CD4-positive, alpha-beta T cell treated with Interferon gamma for 1 hour (primary cell): ENCODE measurements at regions not wholly inside any gene's neighbourhood (a gene's known extent, or its start where the extent isn't known, plus 50 kb on each side); places are given as distances from the start of the nearest gene placed in this dataset.

Experiments
- DNase-seq: peaks from one replicate; pipeline ENCODE4 v3.0.0-alpha.2; 2020

DNA sequence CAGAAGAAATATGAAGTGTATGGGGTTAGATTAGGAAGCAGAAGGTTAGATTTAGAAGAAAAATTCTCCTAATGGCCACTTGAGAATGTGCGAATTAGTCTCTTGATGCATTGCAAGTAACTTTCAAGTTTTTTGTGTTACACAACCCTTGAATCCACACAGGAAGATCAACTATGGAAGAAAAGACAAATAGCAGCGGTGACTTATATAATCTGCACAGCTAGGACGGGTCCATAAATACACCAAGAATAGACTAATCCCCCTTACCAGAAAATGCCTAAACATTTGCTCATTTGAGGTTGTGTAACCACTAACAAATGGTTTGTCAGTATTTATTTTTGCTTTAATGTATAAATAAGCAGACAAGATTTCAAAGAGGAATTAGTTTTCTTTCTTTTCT, 182.6 kb downstream of the TGFB2 start:
- no peak for DNase-seq

DNA sequence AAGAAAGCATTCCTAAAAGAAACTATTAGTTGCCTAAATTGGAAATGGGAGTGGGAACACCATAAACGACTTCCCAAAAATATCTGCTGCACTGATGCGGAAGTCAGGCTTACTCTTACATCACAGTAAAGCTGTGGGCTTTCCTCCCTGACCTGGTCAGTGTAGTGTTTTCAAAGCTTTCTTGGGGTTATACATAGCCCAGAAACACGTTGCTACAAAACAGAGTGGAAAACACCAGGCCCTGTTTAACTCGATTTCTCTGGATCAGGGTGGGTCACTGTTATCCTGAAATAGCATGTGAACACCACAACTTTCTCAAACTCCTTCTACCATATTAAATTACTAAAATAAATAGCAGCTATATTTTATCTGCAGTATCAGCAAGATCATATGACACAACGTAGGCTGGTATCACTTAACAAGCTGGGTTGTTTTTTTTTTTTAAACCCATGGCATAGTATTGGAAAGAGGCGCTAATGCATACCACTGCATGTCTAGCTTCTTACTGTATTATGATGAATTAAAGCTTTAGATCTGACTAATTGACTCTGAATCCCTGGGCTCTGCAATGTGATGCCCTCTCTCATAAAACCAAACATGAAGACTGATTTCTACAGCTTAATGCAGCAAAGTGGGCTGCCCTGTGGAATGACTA, 184.6 kb downstream of the TGFB2 start:
- DNase-seq: no peak

DNA sequence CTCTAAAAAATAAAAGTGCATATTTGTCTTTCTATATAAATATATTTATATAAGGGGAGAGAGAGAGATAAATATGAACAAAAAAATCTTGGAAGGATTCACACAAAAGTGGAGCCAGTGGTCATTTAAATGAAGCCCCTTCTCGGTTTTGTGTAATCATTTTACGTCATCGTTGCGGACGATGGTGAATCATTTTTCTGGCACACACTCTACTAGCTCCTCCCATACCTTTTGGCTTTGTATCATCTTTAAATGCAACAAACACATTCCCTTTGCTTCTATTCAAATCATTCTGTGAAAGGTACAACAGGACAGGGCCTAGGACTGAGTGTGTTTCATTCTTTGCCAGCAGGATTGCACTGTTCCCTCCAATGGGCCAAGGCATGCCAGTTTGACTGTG, 186.8 kb downstream of the TGFB2 start:
- DNase-seq: no peak

DNA sequence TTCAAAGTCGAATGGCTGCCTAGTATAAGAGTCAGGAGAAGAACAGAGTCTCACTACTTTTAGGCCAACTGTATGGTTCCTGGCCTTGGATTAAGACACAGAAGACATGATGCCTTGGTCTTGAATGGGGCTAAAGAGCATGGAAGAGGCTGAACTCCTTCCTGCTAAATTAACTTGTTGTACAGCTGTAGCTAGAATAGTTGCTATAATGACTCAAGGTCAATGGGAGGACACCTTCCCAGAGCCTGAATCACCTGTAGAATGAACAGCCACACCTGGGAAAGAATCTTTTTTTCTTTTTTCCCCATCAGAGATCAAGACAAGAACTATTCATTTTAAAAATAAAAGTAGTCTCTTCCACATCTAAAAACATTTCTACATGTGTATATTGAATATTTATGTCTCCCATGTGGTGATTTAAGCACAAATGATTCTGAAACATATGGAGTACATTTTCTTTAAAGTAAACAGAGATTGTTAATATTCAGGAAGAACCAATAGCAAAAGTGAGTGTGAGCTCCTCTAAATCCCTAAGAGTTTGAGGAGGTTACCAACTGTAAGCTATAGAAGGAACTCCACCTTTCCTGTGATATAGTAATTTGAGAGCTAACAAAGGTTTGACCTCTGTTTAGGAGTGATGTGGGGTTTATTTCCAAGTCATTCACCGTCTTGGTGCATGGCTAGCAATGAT, 191.3 kb downstream of the TGFB2 start:
- DNase-seq: no peak

DNA sequence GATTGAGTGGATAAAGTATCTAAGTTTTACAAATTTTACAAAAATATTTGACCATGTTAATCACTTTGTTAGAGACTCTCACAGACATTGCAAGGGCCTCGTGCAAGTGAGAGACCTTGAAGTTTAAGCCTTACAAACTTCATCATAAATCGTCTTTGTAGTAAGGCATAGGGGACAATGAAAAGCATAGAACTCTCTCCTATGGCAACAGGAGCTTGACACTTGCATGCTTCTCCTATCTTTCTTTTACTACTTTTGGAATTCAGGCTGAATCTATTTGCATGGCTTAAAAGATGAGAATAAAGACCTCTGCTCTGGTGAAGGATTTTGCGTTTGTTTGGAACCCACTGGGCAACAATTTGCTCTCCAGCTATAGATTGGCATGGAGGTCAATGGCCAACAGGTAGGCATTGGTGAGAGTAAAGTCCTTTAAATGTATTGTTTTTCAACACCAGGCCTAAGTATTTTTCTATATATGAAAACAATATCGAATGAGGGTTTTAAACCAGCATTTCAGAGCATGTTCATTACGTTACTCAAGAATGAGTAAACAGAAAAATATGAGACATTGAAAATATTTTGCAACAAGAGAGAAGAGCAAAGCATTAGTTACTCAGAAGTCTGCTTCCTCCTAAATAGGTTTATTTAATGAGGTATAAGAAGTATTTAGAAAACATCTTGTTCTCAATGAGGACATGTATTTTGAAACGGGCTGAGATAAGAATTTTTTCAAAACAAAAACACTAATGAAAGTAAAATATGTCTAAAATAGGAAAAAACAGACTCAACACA, 192.2 kb downstream of the TGFB2 start:
- no peak for DNase-seq

DNA sequence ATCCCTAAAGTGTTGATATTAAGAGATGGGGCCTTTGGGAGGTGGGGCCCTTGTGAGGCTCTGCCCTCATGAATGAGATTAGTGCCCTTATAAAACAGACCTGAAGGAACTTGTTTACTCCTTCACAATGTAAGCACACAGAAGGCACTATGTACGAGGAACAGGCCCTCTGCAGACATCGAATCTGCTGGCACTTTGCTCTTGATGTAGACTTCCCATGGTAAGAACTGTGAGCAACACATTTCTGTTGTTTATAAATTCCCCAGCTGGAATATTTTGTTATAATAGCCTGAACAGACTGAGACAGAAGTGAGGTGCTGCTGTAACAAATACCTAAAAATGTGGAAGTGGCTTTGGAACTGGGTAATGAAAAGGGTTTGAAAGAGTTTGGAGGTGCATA, 193.2 kb downstream of the TGFB2 start:
- no peak for DNase-seq

DNA sequence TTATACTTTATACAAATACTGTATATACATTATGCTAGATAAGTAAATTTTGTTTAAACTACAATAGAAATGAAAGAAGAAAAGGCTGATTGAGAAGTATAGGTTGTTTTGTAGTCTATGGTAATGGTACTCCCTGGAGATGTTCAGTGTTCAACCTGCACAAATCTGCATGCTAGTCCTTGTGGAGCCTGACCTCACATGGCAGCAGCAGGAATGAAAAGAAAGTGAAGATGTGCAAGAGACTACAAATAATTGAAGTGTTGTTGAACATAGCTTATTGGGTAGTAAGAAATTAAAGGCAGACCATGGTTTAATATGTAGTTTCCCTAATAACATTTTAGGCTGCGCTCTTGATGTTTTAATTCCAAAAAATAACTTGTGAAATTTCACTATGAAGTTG, 201.2 kb downstream of the TGFB2 start:
- DNase-seq: no peak

DNA sequence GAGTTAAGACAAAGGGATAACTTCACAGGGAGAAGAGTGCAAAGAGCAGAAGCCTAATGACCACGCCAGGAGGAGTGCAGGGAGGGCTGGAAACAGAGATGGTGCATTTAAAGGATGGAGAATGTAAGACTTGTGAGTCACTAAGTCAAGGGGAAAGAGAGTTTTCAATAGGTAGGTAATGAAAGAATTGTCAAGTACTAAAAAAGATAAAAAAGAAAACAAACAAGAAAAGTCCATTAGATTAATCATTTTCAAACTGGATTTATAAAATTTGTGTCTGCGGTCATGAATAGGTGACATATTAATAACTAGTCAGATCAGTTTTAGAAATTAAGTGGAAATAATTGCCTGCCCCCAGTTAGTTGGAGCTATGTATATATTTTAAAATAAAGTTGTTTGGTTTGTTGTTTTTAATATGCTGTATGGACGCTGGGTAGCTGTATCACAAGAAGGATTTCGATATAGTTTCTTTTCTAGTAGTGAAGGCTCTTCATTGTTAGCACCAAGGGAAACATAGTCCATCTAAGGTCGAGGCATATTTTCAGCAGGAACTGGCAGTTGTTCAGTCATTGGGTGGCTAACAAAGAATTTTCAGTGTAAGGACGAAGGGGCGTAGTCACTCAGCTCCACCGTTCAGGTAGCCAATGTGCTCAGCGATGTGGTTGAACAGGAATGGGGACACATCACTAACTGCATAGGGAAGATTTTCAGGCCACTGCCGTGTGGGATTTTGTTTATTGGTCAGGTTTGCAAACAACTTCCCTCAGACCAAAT, 203.0 kb downstream of the TGFB2 start:
- DNase-seq: no peak

DNA sequence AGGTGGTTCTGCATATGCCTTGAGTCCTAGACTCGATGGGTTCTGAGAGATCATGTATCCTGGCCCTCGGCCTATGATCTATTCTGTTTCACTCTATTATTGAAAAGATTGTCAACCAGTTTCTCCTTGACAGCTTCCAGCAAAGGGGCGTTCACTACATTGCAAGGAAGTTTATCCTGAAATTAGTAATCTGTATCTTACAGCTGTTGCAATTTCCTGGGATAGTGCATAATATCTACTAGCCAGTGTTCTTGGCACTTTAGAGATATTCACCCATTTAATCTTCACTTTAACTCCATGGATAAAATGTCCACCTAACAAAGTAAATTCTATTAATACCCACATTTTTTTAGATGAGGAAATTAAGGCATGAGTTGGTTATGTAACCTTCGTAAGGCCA, 203.6 kb downstream of the TGFB2 start:
- no peak for DNase-seq

DNA sequence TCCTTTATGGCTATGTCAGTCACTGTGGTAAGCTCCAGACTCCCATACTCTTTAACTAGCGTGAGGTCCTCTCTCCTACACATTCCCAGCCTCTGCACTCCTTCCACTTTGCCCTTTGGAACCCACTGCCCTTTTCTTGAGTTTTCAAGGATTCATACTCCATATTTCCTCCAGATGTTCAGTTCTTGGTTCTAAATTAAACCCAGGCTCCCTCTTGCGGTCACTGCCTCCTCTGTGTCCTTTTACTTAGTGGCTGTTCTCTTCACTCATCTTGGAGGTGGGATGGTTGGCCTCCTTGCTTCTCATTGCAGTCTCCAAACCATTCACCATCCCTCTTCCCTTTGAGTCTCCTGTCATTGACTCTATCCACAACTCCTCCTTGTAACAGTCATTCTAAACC, 208.1 kb downstream of the TGFB2 start:
- DNase-seq: no peak

DNA sequence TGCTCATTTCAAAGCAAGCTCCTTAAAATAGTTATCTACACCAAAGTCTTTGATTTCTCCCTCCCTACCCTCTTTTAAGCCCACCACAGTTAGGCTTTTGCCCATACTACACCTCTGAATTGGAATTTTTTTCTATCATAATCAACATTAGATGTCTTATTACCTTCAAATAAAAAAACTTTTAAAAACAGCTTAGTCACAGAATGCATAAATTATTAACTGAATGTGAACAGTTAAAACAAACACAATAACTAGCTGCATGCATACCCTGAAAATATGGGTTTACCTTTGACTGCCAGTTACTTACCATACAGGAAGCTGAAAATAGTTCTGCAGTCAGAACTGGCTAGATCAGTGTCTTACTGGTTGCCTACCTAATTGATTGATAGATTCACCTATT, 210.9 kb downstream of the TGFB2 start:
- no peak for DNase-seq

DNA sequence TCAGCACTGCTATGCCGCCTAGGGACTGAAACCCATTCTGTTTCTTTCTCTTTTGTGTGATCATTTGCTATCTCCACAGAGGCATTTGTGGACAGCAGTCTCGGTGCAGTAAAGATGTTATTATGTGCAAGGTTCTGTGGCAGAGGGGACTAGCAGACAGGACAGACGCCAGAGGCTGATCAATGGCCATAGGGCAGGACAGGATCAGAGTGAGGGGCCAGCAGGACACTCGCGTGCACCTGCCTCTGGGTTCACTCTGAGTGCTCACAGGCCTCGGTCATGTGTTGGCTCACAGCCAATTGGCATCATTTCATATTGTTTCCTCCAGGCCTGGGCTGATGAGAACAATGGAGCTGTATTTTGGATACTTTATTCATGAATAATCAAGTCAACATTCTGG, 212.6 kb downstream of the TGFB2 start:
- no peak for DNase-seq

DNA sequence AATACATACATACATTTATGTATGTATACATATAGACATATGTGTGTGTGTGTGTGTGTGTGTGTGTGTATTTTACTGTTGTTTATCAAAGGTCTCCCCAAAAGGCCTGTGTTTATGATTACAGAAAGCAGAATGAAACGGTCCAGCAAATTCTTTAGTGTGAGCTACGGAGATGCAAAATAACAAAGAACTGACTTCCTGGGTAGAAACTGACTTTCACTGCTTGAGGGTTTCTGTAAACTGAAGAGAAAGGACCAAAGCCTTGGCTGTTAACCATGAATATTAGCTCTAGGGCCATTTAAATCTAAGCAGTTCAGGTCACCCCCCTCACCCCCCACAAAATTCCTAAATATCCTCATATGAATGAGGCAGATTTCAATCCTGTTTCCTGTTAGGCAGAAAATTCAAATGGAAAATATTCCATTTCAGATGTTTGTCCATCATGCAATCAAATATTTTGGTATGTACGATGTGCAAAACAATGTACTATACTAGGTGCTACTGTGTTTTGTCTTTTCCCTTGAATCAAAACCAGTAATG, 213.2 kb downstream of the TGFB2 start:
- no peak for DNase-seq

DNA sequence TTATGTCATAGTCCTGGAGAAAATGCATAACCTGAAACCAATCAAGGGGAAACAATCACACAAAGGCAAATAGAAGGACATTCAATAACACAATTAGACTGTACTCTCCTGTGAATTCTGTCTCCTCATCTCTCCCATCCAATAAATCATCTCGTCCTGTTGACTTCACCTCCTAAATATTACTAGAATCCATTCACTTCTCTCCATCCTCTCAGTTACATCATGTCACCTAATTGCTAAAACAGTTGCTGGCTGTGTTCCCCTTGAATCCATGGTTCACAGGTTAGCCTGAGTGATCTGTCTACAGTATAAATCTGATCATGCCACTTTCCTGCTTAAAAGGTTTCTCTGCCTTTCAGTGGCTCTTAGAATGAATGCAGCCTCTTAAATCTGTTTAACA, 220.2 kb downstream of the TGFB2 start:
- no peak for DNase-seq

DNA sequence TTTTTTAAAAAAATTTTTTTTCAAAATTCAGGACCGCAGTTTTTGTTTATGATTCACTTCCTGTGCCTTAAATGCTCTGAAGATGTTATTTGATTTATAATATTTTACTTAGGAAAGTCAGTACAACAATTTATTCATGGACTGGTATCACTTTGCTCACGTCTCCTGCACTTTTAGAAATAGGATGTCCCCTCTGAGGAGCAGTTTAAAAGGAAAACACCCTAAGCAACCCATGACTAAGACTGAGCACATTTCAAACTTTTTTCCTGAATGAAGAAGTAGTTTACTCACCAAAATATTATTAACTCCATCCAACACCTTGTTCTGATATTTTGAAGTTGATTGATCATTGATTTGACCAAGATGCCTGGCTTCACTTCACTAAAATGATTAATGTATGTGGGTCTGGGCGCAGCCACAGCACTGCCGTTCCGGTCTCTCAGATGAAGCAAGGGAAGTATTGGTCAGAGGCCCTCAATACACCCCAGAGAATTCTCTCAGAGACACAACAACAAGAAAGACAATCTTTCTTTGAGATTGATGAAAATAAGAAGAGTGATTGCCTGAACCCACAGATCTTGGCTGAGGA, 223.9 kb downstream of the TGFB2 start:
- no peak for DNase-seq

DNA sequence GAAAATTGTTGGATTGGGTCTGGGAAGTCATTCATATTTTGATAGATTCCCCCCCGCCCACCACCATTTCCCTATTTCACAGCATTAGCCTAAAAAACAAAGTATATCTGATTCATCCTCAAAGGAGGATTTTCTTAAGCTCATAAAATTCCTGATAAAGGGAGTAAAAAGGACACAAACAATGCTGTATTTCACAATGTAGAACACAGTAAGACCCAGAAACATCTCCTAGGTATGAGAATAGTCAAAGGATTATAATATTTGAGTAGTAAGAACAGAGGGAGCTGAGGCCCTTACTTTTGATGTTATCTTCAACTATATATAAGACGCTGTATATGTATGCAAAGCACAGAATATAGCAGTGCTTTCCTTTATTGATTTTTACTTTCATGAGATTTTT, 225.3 kb downstream of the TGFB2 start:
- DNase-seq: no peak

DNA sequence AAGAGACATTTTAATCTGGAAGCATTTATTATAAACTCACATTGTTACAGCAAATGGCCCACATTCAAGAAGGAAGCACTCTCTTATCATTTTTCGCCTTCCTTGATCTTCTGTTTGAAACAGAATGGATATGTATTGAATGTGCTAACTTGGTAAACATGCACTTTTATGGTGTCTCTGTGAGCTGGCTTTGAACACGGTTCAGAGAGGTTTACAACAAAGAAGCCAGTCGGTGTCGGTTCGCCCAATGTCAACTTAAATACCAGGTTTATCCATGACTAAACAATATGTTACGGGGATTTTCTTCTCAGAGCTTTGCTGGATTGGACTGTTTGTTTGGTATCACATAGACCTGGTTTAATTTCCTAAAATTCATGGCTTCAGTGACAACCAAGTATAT, 226.4 kb downstream of the TGFB2 start:
- no peak for DNase-seq

DNA sequence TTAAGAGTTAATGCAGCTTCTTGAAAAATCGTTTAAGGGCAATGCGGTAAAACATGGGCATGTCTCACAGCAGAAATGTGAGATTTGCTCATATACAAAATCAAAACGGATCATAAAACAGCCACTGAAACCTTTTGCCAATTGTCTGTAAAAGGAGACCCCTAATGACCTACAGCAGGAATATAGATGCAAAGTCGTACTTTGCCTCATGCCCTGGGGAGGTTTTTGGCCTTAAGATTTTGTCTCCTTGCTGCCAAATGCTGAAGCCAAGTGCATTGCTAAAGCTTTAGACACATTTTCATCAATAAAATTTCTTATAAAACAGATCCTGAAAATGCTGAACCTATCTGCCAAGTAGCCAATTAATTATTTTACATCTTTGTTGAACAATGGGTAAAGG, 226.9 kb downstream of the TGFB2 start:
- no peak for DNase-seq

DNA sequence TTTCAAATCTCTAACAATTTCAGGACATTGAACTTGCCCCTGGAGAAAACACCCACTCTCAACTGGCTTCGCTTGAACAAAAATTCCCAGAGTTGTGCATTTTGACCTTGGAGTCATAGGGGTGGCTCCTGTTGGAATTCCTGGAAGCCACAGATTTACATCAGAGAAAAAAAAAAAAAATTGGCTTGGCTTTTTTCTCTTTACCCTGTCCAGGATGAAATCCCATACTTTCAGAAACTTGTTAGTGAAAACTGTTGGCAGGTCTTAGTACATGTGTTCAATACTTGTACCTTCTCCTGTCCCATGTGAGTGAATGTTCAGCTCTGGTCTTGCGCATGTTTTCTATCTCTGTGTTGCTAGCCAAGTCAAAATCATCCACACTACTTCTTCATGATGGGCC, 228.8 kb downstream of the TGFB2 start:
- no peak for DNase-seq

DNA sequence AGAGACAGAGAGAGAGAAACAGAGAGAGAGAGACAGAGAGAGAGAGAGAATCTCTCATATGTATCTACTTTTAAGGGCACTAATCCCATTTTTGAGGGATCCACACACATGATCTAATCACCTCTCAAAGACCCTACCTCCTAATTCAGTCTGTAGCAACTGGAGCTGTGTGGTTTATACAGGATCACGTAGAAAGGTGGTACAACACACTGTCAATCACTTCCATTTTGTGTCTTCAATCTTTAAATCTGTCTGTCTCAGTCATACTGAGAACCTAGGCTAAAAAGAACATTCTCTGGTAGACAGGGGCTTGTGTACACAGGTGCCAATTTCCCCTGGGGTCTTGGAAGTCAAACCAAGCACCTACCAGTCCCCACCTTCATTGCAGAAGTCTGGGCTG, 229.9 kb downstream of the TGFB2 start:
- DNase-seq: no peak

DNA sequence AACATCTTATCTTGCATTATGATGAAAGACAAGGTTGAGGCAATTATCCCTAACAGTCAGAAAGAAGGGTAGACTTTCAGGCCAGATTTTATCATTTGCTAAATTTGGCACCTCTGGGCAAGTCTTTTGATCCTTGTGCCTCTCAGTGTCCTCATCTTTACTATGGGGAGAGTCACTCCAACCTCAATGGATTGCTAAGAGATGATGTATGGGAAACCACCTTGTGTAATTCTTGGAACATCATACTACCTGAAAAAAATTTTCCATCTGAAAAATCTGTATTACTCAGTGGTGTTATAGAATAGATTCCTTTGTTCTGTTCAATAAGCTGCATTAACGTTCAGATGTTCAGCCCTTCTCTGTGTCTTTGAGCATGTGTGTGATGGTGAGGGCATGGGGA, 230.7 kb downstream of the TGFB2 start:
- DNase-seq: no peak

DNA sequence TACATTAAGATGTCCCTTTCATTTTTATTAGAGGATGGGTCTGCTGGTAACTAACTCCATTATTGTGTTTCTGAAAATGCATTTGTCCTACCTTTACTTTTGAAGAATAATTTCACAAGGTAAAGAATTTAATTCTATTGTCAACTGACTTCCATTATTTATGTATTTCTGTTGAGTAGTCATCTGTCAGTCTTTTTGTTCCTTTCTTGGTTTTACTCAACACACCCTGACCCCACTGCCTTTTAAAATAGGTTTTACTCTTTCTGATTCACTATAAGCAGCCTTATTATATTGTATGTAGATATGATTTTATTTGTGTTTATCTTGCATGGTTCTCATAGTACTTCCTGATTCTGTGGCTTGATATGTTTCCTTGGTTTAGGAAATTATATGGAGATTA, 237.5 kb downstream of the TGFB2 start:
- DNase-seq: no peak
